IMR-90 (cell line): ENCODE measurements at regions not wholly inside any gene's neighbourhood (a gene's known extent, or its start where the extent isn't known, plus 50 kb on each side); places are given as distances from the start of the nearest gene placed in this dataset.
"Not testable (repeated sequence)": the region's sequence is repeated elsewhere in the genome, so short reads cannot be mapped to it uniquely, and the experiment has no call there.

ENCODE experiments used
- BHLHE40 ChIP-seq: fragments of 150-350 bp; IDR thresholded peaks from 2 replicates; pipeline ENCODE4 v1.6.1; 2016; ENCODE audit warnings: mild to moderate bottlenecking, low read depth, low read length
- CEBPB ChIP-seq: IDR thresholded peaks from 2 replicates; pipeline ENCODE4 v1.6.1; 2012; ENCODE audit warnings: low read depth, low read length, improper control_type of control experiment
- CHD1 ChIP-seq: IDR thresholded peaks from 2 replicates; pipeline ENCODE4 v1.6.1; 2012; ENCODE audit warnings: low read depth, low read length, improper control_type of control experiment
- FOS ChIP-seq: fragments of 150-350 bp; IDR thresholded peaks from 2 replicates; pipeline ENCODE4 v1.6.1; 2016; ENCODE audit warnings: low read depth, low read length
- MAFK ChIP-seq: IDR thresholded peaks from 2 replicates; pipeline ENCODE4 v1.6.1; 2012; ENCODE audit warnings: low read depth, low read length, improper control_type of control experiment
- MAZ ChIP-seq: IDR thresholded peaks from 2 replicates; pipeline ENCODE4 v1.6.1; 2012; ENCODE audit warnings: low read depth, mild to moderate bottlenecking, low read length, improper control_type of control experiment, moderate library complexity, borderline replicate concordance
- MXI1 ChIP-seq: IDR thresholded peaks from 2 replicates; pipeline ENCODE4 v1.6.1; 2012; ENCODE audit warnings: low read depth, mild to moderate bottlenecking, low read length, moderate library complexity, borderline replicate concordance
- NFE2L2 ChIP-seq: fragments of 150-350 bp; IDR thresholded peaks from 2 replicates; pipeline ENCODE4 v1.6.1; 2016; ENCODE audit warnings: low read depth, mild to moderate bottlenecking, low read length
- POLR2A ChIP-seq: IDR thresholded peaks from 2 replicates; pipeline ENCODE4 v1.6.1; 2012; ENCODE audit warnings: mild to moderate bottlenecking, low read depth, low read length
- RAD21 ChIP-seq: IDR thresholded peaks from 2 replicates; pipeline ENCODE4 v1.6.1; 2012; ENCODE audit warnings: low read length, improper control_type of control experiment
- RCOR1 ChIP-seq: IDR thresholded peaks from 2 replicates; pipeline ENCODE4 v1.6.1; 2012; ENCODE audit warnings: mild to moderate bottlenecking, low read length, improper control_type of control experiment; ENCODE audit not compliant: insufficient replicate concordance
- SMC3 ChIP-seq: fragments of 150-350 bp; IDR thresholded peaks from 2 replicates; pipeline ENCODE4 v1.6.1; 2016; ENCODE audit warnings: low read depth, mild to moderate bottlenecking, antibody characterized with exemption, low read length, moderate library complexity
- TF ChIP-seq, protein P1 (sequence below): conservative IDR thresholded peaks from 2 replicates; pipeline ENCODE4 v1.5.1; 2012; ENCODE audit warnings: mild to moderate bottlenecking, low read depth, low read length, improper control_type of control experiment
- TF ChIP-seq, protein P2 (sequence below): fragments of 150-350 bp; IDR thresholded peaks from 2 replicates; pipeline ENCODE4 v1.6.1; 2017; ENCODE audit warnings: mild to moderate bottlenecking, antibody characterized with exemption, low read length, low read depth

DNA sequence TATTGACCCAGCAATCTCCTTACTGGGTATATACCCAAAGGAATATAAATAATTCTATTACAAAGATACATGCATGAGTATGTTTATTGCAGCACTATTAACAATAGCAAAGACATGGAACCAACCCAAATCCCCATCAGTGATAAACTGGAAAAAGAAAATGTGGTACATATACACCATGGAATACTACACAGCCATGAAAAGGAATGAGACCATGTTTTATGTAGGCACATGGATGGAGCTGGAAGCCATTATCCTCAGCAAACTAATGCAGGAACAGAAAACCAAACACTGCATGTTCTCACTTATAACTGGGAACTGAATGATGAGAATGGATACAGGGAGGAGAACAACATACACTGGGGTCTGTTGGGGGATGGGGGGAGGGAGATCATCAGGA, 489.7 kb upstream of the KLF6 start:
- TF ChIP-seq, protein P1, sequence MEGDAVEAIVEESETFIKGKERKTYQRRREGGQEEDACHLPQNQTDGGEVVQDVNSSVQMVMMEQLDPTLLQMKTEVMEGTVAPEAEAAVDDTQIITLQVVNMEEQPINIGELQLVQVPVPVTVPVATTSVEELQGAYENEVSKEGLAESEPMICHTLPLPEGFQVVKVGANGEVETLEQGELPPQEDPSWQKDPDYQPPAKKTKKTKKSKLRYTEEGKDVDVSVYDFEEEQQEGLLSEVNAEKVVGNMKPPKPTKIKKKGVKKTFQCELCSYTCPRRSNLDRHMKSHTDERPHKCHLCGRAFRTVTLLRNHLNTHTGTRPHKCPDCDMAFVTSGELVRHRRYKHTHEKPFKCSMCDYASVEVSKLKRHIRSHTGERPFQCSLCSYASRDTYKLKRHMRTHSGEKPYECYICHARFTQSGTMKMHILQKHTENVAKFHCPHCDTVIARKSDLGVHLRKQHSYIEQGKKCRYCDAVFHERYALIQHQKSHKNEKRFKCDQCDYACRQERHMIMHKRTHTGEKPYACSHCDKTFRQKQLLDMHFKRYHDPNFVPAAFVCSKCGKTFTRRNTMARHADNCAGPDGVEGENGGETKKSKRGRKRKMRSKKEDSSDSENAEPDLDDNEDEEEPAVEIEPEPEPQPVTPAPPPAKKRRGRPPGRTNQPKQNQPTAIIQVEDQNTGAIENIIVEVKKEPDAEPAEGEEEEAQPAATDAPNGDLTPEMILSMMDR, result not testable (repeated sequence)
- TF ChIP-seq RCOR1, POLR2A, CEBPB, SMC3, RAD21, FOS, MAFK, MXI1, BHLHE40, NFE2L2, CHD1, MAZ: not testable (repeated sequence)
- TF ChIP-seq, protein P2, sequence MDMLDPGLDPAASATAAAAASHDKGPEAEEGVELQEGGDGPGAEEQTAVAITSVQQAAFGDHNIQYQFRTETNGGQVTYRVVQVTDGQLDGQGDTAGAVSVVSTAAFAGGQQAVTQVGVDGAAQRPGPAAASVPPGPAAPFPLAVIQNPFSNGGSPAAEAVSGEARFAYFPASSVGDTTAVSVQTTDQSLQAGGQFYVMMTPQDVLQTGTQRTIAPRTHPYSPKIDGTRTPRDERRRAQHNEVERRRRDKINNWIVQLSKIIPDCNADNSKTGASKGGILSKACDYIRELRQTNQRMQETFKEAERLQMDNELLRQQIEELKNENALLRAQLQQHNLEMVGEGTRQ, result not testable (repeated sequence)
